Breast epithelium (tissue), 3 donors: ENCODE measurements at regions not wholly inside any gene's neighbourhood (a gene's known extent, or its start where the extent isn't known, plus 50 kb on each side); places are given as distances from the start of the nearest gene placed in this dataset.

ENCODE experiments used
- CTCF ChIP-seq, 3 donors: fragments of 450-650 bp; IDR thresholded peaks; one replicate each; pipeline ENCODE4 v1.5.1; 2016 to 2017; ENCODE audit warnings: antibody characterized with exemption in 3 of 3, mild to moderate bottlenecking in 3 of 3, moderate library complexity in 3 of 3
- POLR2A ChIP-seq: fragments of 450-650 bp; IDR thresholded peaks from one replicate; pipeline ENCODE4 v1.6.1; 2016; ENCODE audit warnings: antibody characterized with exemption, mild to moderate bottlenecking, moderate library complexity
- POLR2AphosphoS5 ChIP-seq, 3 donors: sonication (generic); formaldehyde crosslinking; IDR thresholded peaks; one replicate each; pipeline ENCODE4 v1.6.1; 2017; ENCODE audit warnings: antibody characterized with exemption in 3 of 3

GRCh38 chr11:111098091-111098490, 147.4 kb upstream of the POU2AF2 start:
- TF ChIP-seq CTCF (IDR thresholded peaks at IDR 0.05) = no peak
- TF ChIP-seq POLR2A = no peak
- TF ChIP-seq POLR2AphosphoS5 (IDR thresholded peaks at IDR 0.05) = no peak
